HG03159 (cell line): ENCODE measurements at regions not wholly inside any gene's neighbourhood (a gene's known extent, or its start where the extent isn't known, plus 50 kb on each side); places are given as distances from the start of the nearest gene placed in this dataset.

ENCODE experiments used
- ATAC-seq: cut with Tn5 transposase; IDR thresholded peaks from one replicate; pipeline ENCODE4 v1.9.1; 2021; ENCODE audit warnings: mild to moderate bottlenecking, moderate library complexity; ENCODE audit not compliant: unreplicated experiment

DNA sequence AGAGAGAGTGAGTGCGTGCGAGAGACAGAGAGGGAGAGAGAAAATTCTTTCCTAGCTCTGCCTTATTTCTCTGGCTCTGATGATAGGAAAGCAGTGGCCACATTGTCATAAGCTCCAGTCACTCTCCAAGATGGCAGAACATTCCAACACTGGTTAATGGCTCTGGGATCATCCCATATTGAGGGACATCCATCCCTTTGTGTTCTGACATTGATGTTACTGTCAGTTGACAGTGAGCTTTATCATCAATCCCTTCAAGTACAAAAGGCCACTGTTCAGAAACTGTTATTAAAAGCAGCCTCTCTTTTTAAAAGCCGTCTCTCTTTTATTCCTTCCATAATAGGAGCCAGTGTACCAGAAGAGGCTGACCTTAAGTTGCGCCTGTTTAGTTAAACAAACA, 1084.9 kb upstream of the RBFOX1 start:
- ATAC-seq, result no peak

GRCh38 chr16:6247150-6247549, 1085.5 kb upstream of the RBFOX1 start:
- no peak for ATAC-seq

DNA sequence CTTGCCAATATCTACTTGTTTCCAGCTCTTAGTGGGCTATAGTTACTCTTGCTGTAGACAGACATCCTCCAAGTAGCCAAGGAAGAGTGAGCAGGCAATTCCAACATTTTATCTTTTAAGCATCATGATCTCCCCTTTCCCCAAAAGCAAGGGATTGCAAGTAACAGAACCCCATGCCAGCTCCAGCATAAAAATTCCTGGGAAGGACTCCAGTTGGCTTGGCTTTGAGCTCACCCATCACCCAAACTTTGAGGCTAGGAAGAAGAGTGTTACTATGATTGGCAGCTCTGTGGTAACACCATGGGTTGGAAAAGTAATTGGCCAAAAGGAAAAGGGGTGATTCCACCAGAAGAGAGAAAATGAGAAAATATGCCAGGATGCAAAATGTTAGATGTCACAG, 1086.4 kb upstream of the RBFOX1 start:
- no peak for ATAC-seq

DNA sequence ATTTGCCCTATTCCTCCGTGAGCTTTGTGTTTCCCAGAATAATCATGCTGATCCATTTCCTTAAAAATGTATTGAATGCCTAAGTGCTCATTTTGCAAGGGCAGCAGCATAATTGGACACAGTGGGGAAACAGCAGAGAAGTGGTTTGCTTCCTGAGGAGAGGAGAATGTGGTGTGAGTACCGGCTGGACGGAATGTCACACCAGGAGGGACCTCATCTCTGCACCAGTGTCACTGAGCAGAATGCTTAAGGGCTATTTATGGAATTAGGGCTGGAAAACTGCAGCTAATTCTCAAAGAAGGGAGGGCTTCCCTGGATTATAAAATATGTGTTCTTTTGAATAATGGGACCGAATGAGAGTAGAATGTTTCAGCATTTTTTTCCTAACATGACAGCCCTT, 1100.6 kb upstream of the RBFOX1 start:
- no peak for ATAC-seq

GRCh38 chr16:6231398-6231797, 1101.2 kb upstream of the RBFOX1 start:
- ATAC-seq, result no peak

- no peak for ATAC-seq
Observed at GRCh38 chr16:6229186-6229585, 1103.5 kb upstream of the RBFOX1 start.

DNA sequence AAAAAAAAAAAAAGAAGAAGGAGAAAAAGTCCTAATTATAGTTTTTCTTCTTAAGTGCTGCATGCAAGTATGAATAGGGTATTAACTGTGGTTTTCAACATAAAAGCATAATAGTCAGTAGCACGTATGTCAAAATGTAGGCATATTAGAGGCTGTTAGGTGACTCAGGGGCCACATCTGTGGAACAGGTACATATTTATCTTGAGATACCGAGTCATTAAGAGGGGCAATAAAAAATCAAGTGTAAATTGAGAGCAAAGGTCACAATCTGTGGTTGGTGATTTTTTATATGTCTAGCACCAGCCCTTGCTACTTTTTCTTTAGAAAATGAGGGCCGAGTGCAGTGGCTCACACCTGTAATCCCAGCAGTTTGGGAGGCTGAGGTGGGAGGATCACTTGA, 1113.8 kb upstream of the RBFOX1 start:
- ATAC-seq, result no peak

GRCh38 chr16:6216836-6217235, 1115.8 kb upstream of the RBFOX1 start:
- no peak for ATAC-seq

GRCh38 chr16:6211644-6212043, 1114.0 kb upstream of the EEF2KMT start:
- ATAC-seq, result no peak

DNA sequence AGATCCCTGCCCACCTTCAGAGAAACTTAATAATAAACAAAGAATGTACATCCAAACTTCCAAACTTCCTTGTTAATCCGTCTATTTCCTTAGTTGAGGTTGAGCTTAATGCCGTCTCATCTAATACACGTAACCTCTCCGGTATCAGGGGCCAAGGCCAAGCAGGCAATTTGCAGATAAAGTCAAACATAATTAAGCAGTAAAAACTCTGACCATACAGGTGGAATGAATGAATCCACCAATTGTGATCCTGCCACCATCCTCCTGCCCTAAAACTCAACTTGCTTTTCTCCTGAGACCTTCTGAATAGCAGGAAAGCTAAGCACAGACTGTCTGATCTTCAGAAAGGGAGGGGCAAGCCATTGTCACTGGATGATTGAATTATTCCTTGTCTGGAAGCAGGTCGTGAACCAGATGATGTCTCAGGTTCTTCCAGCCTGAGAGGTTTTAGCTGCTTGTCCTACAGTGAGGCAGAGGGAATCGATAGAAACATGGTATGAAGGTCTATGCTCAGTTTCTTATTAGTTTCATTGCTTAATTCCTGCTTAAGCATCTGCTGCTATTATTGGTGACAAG, 1111.8 kb upstream of the EEF2KMT start:
- no peak for ATAC-seq

GRCh38 chr16:6207580-6207979, 1110.0 kb upstream of the EEF2KMT start:
- ATAC-seq, result no peak

- no peak for ATAC-seq
Observed at GRCh38 chr16:6207124-6207523, 1109.5 kb upstream of the EEF2KMT start.

DNA sequence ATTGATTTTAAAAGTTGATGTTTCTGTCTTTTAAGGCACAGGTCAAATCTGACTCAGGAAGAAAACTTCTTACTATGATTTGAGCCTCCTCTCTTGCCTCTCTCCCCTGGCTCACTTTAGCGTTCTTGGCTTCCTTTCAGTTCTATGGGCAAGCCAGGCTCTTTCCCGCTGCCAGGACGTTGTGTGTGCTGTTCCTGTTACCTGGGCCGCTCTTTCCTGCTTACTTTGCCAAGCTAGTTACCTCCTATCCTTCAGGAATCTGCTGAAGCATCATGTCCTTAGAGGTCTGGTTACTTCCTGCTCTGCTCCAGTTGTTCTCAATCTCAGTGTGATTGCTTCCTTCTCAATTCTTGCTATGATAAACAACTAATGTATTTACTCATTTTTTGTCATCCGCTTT, 1108.5 kb upstream of the EEF2KMT start:
- no peak for ATAC-seq

- ATAC-seq, result no peak
Observed at GRCh38 chr16:6204945-6205344, 1107.3 kb upstream of the EEF2KMT start.

DNA sequence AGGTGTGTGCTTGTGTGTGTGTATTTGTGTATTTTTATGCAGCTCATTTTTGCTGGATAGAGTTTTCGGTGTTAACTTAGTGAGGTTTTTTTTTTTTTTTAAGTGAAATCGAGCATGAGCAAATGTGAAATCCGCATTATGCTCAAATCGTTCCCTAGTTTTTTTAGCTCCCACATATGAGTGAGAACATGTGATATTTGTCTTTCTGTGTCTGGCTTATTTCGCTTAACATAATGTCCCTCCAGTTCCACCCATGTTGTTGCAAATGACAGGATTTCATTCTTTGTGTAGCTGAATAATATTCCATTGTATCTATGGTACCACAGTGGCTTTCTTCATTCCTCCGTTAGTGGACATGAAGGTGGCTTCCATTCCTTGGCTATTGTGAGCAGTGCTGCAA, 1103.3 kb upstream of the EEF2KMT start:
- ATAC-seq, result no peak

DNA sequence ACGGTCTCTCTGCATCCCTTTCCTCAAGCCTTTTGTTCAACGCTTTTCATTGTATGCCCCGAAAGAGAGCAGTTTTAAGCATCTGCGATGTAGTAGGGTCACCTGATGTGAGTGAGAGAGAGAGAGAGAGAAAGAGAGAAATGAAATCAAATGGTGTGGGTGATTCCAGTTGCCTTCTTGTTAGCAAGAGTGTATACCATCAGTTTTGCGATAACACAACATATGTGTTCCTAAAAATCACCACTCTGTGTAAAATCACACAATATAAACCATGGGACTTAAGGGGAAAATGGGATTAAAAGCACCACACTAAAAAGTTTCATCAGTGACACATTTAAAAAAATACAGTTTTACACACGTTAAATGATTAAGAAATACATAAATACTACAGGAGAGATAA, 1102.7 kb upstream of the EEF2KMT start:
- ATAC-seq, result no peak

GRCh38 chr16:6195966-6196365, 1098.4 kb upstream of the EEF2KMT start:
- ATAC-seq, result no peak

GRCh38 chr16:6193718-6194117, 1096.1 kb upstream of the EEF2KMT start:
- ATAC-seq, result no peak

DNA sequence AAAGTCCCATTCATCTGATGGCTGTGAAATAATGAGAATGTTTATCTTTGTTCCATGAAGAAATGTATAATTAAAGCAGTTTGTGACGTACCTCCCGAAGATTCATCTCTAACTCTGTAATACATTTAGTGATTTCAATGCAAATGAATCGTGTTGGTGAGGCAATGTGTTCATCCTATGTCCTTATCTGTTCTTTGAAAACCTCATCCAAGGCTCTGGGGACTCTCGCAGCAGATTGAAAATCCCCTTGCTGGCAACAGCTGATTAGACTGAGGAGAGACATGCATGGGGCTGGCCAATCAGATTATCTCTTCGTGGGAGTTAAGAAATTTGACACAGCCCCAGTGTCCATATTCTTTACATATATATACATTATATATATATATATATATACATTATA, 1095.4 kb upstream of the EEF2KMT start:
- ATAC-seq, result no peak

DNA sequence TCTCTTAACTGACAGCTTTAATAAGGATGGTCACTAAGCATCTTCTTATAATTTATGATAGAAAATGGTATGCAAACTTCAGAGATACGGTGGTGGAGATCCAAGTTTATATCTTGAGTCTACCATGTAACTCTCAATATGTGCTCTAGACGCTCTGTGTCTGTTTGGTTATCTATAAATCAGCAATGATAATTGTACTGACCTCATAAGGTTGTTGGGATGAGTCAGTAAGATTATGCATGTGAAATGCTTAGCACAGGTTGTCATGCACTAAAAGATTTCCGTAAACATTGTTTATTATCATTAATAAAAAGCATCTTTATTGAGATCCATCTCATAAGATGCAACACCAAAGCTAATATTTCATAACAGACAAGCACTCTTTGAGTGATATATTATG, 1094.9 kb upstream of the EEF2KMT start:
- ATAC-seq, result no peak

- no peak for ATAC-seq
Observed at GRCh38 chr16:6190776-6191175, 1093.2 kb upstream of the EEF2KMT start.

DNA sequence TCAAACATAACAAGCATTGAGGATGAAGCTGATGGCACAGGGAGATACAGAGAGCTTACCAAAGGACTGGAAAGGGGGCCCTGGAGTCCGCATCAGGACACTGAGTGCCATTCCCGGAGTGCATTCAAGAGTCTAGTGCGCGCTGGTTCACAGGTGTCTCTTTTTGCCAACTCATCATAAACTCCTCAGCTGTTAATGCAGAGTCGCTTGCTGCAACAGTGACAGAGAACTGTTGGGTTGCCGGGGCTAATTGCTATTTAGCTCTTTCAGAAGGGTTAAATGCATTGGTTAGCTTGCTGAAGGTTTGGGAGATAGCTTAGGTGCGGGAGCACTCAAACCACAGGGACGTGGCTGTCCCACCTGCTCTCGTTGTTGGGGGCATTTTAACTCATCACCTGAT, 1091.6 kb upstream of the EEF2KMT start:
- ATAC-seq, result no peak

- ATAC-seq, result no peak
Observed at GRCh38 chr16:6177616-6178180, 1080.1 kb upstream of the EEF2KMT start.
